Stimulated activated CD8-positive, alpha-beta memory T cell treated with anti-CD3 and anti-CD28 coated beads, Interleukin-12 subunit alpha, Interleukin-12 subunit beta, amount 100 ng/mL, for 24 hours (primary cell): ENCODE measurements at regions not wholly inside any gene's neighbourhood (a gene's known extent, or its start where the extent isn't known, plus 50 kb on each side); places are given as distances from the start of the nearest gene placed in this dataset.
"Not testable (repeated sequence)": the region's sequence is repeated elsewhere in the genome, so short reads cannot be mapped to it uniquely, and the experiment has no call there.

Source experiments
- DNase-seq: peaks from one replicate; pipeline ENCODE4 v3.0.0-alpha.2; 2020; ENCODE audit errors: extremely low read depth

GRCh38 chr2:128510701-128511397 is 192.2 kb upstream of the HS6ST1 start:
- no peak for DNase-seq

- DNase-seq, result no peak
Observed at GRCh38 chr2:128511731-128512378, 193.2 kb upstream of the HS6ST1 start.

GRCh38 chr2:128512379-128513115 is 193.9 kb upstream of the HS6ST1 start:
- no peak for DNase-seq

- DNase-seq, result no peak
Observed at GRCh38 chr2:128513116-128513960, 194.7 kb upstream of the HS6ST1 start.

GRCh38 chr2:128513961-128514283 is 195.3 kb upstream of the HS6ST1 start:
- no peak for DNase-seq

- no peak for DNase-seq
Observed at GRCh38 chr2:128514555-128514955, 195.9 kb upstream of the HS6ST1 start.

GRCh38 chr2:128516938-128517337 is 198.3 kb upstream of the HS6ST1 start:
- no peak for DNase-seq

- not testable (repeated sequence) for DNase-seq
Observed at GRCh38 chr2:128519028-128519427, 200.4 kb upstream of the HS6ST1 start.

GRCh38 chr2:128519517-128520215 is 201.0 kb upstream of the HS6ST1 start:
- no peak for DNase-seq

GRCh38 chr2:128520340-128520739 is 201.7 kb upstream of the HS6ST1 start:
- DNase-seq, result no peak

- no peak for DNase-seq
Observed at GRCh38 chr2:128520791-128521190, 202.1 kb upstream of the HS6ST1 start.

GRCh38 chr2:128521482-128521881 is 202.8 kb upstream of the HS6ST1 start:
- DNase-seq, result no peak

- no peak for DNase-seq
Observed at GRCh38 chr2:128522829-128523228, 204.2 kb upstream of the HS6ST1 start.

- no peak for DNase-seq
Observed at GRCh38 chr2:128523457-128523856, 204.8 kb upstream of the HS6ST1 start.

GRCh38 chr2:128524183-128524582 is 205.5 kb upstream of the HS6ST1 start:
- no peak for DNase-seq

GRCh38 chr2:128525653-128526052 is 207.0 kb upstream of the HS6ST1 start:
- no peak for DNase-seq

- no peak for DNase-seq
Observed at GRCh38 chr2:128526455-128526976, 207.8 kb upstream of the HS6ST1 start.

GRCh38 chr2:128528133-128528532 is 209.5 kb upstream of the HS6ST1 start:
- DNase-seq, result no peak

- DNase-seq, result no peak
Observed at GRCh38 chr2:128530025-128530573, 211.4 kb upstream of the HS6ST1 start.

GRCh38 chr2:128531856-128532255 is 213.2 kb upstream of the HS6ST1 start:
- DNase-seq, result no peak

GRCh38 chr2:128533101-128533500 is 214.4 kb upstream of the HS6ST1 start:
- DNase-seq, result no peak
